ENCODE measurements at regions not wholly inside any gene's neighbourhood (a gene's known extent, or its start where the extent isn't known, plus 50 kb on each side); places are given as distances from the start of the nearest gene placed in this dataset.

GRCh38 chr3:124275412-124275811 lies 283.5 kb upstream of the ROPN1 start:
- intact Hi-C loops (cut with micrococcal nuclease; ENCODE audit: unreplicated experiment) (no loop called here), in situ Hi-C loops (cut with HindIII; ENCODE audit: extremely low pct_ligation_motif_present, low pct_unique_long_range_greater_than_20kb) (no loop called here)
- Histone ChIP-seq H2AFZ (ENCODE audit: low read length) (no peak overlapping the region), H3K27me3 (ENCODE audit: control insufficient read depth in 1 of 2, insufficient read depth in 2 of 2, low read length in 2 of 2) (0 out of 5 replicates have a peak, but pooled peaks cover 0 to 3% of the 10 kb centered on the region in 2 experiments), H3K4me1 (ENCODE audit: insufficient read depth, low read length) (no peaks in the 10 kb centered on the region), H3K36me3 (replicated peaks in 1 of 2; ENCODE audit: control insufficient read depth in 1 of 2, insufficient read depth in 2 of 2, low read length in 2 of 2) (no peaks in the 10 kb centered on the region), H3K4me2 (ENCODE audit: low read depth, low read length) (no peak overlapping the region), H4K20me1 (ENCODE audit: insufficient read depth, low read length) (no peaks in the 10 kb centered on the region), H3K79me2 (ENCODE audit: insufficient read depth, low read length) (no peaks in the 10 kb centered on the region), H3K27ac (ENCODE audit: extremely low read length, insufficient read depth, low read length) (no peak overlapping the region), H3K9ac (ENCODE audit: insufficient read depth, low read depth, low read length) (no peak overlapping the region), H3K4me3 (replicated peaks in 1 of 3; ENCODE audit: insufficient read depth in 1 of 3, low read depth in 2 of 3, low read length in 3 of 3) (no peak overlapping the region), H3K9me3 (ENCODE audit: low read length) (no peaks in the 10 kb centered on the region)
- DNase-seq (ENCODE audit: low spot score), result no peak
- ChIA-PET CTCF (ENCODE audit: low intra/inter-chr PET ratio, low total read pairs) (no interaction called here), POLR2A (no interaction called here)
- WGBS (ENCODE audit: low lambda C conversion rate), result 3% methylated on average over 1 of the region's 1 CpG
- BruUV-seq (replicated peaks), result no TSS peak
- FAIRE-seq, result no peak
- no peak for ATAC-seq
- no peak for TF ChIP-seq ZNF543 (CRISPR knock-in tag; IDR thresholded peaks at IDR 0.05)

GRCh38 chr3:124276133-124276532 lies 284.2 kb upstream of the ROPN1 start:
- no peaks in the 10 kb centered on the region for H3K79me2 ChIP-seq (ENCODE audit: insufficient read depth, low read length)
- 0 out of 5 replicates have a peak, but pooled peaks cover 0 to 3% of the 10 kb centered on the region in 2 experiments for H3K27me3 ChIP-seq (ENCODE audit: control insufficient read depth in 1 of 2, insufficient read depth in 2 of 2, low read length in 2 of 2)
- DNase-seq (ENCODE audit: low spot score) (no peak), FAIRE-seq (no peak), ATAC-seq (no peak)
- no TSS peak for BruUV-seq (replicated peaks)
- POLR2A ChIA-PET, result no interaction called here
- no peak overlapping the region for H3K4me2 ChIP-seq (ENCODE audit: low read depth, low read length)
- H3K9ac ChIP-seq (ENCODE audit: insufficient read depth, low read depth, low read length), result no peak overlapping the region
- no peaks in the 10 kb centered on the region for H3K9me3 ChIP-seq (ENCODE audit: low read length)
- CTCF ChIA-PET (ENCODE audit: low intra/inter-chr PET ratio, low total read pairs), result no interaction called here
- no peak overlapping the region for H3K4me3 ChIP-seq (replicated peaks in 1 of 3; ENCODE audit: insufficient read depth in 1 of 3, low read depth in 2 of 3, low read length in 3 of 3)
- intact Hi-C loops (cut with micrococcal nuclease; ENCODE audit: unreplicated experiment) (no loop called here), in situ Hi-C loops (cut with HindIII; ENCODE audit: extremely low pct_ligation_motif_present, low pct_unique_long_range_greater_than_20kb) (no loop called here)
- no peak overlapping the region for H2AFZ ChIP-seq (ENCODE audit: low read length)
- H3K36me3 ChIP-seq (replicated peaks in 1 of 2; ENCODE audit: control insufficient read depth in 1 of 2, insufficient read depth in 2 of 2, low read length in 2 of 2), result no peaks in the 10 kb centered on the region
- no peaks in the 10 kb centered on the region for H3K4me1 ChIP-seq (ENCODE audit: insufficient read depth, low read length)
- no peak overlapping the region for H3K27ac ChIP-seq (ENCODE audit: extremely low read length, insufficient read depth, low read length)
- H4K20me1 ChIP-seq (ENCODE audit: insufficient read depth, low read length), result no peaks in the 10 kb centered on the region
- 36% methylated on average over 2 of the region's 3 CpGs for WGBS (ENCODE audit: low lambda C conversion rate)
- no peak for TF ChIP-seq ZNF326 (CRISPR knock-in tag; IDR thresholded peaks at IDR 0.05; ENCODE audit: borderline replicate concordance)
- TF ChIP-seq, protein P1, sequence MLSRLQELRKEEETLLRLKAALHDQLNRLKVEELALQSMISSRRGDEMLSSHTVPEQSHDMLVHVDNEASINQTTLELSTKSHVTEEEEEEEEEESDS (CRISPR knock-in tag; IDR thresholded peaks at IDR 0.05; ENCODE audit: borderline replicate concordance), result no peak
- no peak for TF ChIP-seq GLMP (CRISPR knock-in tag; IDR thresholded peaks at IDR 0.05; ENCODE audit: borderline replicate concordance)
- TF ChIP-seq NFE2L1 (CRISPR knock-in tag; IDR thresholded peaks at IDR 0.05; ENCODE audit: borderline replicate concordance), result no peak
- TF ChIP-seq, protein P2, sequence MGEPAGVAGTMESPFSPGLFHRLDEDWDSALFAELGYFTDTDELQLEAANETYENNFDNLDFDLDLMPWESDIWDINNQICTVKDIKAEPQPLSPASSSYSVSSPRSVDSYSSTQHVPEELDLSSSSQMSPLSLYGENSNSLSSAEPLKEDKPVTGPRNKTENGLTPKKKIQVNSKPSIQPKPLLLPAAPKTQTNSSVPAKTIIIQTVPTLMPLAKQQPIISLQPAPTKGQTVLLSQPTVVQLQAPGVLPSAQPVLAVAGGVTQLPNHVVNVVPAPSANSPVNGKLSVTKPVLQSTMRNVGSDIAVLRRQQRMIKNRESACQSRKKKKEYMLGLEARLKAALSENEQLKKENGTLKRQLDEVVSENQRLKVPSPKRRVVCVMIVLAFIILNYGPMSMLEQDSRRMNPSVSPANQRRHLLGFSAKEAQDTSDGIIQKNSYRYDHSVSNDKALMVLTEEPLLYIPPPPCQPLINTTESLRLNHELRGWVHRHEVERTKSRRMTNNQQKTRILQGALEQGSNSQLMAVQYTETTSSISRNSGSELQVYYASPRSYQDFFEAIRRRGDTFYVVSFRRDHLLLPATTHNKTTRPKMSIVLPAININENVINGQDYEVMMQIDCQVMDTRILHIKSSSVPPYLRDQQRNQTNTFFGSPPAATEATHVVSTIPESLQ (CRISPR knock-in tag; conservative IDR thresholded peaks at IDR 0.05), result no peak
- TF ChIP-seq, protein P3, sequence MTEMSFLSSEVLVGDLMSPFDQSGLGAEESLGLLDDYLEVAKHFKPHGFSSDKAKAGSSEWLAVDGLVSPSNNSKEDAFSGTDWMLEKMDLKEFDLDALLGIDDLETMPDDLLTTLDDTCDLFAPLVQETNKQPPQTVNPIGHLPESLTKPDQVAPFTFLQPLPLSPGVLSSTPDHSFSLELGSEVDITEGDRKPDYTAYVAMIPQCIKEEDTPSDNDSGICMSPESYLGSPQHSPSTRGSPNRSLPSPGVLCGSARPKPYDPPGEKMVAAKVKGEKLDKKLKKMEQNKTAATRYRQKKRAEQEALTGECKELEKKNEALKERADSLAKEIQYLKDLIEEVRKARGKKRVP (CRISPR knock-in tag; IDR thresholded peaks at IDR 0.05), result no peak
- TF ChIP-seq ZNF672 (CRISPR knock-in tag; IDR thresholded peaks at IDR 0.05), result no peak
- no peak for TF ChIP-seq MTF1 (CRISPR knock-in tag; IDR thresholded peaks at IDR 0.05)
- no peak for TF ChIP-seq NFATC3 (CRISPR knock-in tag; IDR thresholded peaks at IDR 0.05)
- TF ChIP-seq, protein P4, sequence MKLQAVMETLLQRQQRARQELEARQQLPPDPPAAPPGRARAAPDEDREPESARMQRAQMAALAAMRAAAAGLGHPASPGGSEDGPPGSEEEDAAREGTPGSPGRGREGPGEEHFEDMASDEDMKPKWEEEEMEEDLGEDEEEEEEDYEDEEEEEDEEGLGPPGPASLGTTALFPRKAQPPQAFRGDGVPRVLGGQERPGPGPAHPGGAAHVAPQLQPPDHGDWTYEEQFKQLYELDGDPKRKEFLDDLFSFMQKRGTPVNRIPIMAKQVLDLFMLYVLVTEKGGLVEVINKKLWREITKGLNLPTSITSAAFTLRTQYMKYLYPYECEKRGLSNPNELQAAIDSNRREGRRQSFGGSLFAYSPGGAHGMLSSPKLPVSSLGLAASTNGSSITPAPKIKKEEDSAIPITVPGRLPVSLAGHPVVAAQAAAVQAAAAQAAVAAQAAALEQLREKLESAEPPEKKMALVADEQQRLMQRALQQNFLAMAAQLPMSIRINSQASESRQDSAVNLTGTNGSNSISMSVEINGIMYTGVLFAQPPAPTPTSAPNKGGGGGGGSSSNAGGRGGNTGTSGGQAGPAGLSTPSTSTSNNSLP (IDR thresholded peaks at IDR 0.05; ENCODE audit: low read depth, low read length), result no peak

Measured in HepG2 (cell line).